ENCODE measurements at regions not wholly inside any gene's neighbourhood (a gene's known extent, or its start where the extent isn't known, plus 50 kb on each side); places are given as distances from the start of the nearest gene placed in this dataset.

DNA sequence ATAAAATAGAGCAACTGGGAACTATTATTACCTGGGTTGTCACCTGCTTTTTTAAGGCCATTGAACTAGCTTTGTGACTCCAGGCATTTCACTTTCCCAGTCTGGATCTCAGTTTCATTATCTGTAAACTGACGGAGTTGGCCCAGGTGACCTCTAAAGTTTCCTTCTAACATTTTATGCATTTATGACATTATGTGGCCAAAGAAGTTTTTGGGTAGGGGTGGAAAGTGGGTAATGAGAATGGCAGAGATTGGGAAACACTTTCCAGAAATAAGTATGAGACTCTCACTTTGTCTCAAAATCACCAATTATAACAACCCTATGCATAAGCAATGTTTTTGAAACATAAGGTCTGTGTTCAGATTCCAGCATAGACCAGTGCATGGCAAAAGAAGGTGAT, 99.1 kb upstream of the ARHGEF3 start:
- no peak for DNase-seq
- no peaks in the 10 kb centered on the region for H3K4me1 ChIP-seq
- no peaks in the 10 kb centered on the region for H3K27me3 ChIP-seq
- TF ChIP-seq CTCF (IDR thresholded peaks at IDR 0.05), result no peak
- H3K4me3 ChIP-seq, result no peak overlapping the region
- intact Hi-C loops (cut with DNase I; ENCODE audit: low total_unique reads), result no loop called here
- H3K27ac ChIP-seq, result no peak overlapping the region
- H3K36me3 ChIP-seq, result no peaks in the 10 kb centered on the region
- H3K9me3 ChIP-seq, result no peaks in the 10 kb centered on the region

GRCh38 chr3:56899851-56900250, 98.1 kb upstream of the ARHGEF3 start:
- TF ChIP-seq CTCF (IDR thresholded peaks at IDR 0.05), result no peak
- Histone ChIP-seq H3K9me3 (no peaks in the 10 kb centered on the region), H3K27me3 (no peaks in the 10 kb centered on the region), H3K36me3 (no peaks in the 10 kb centered on the region), H3K4me1 (no peaks in the 10 kb centered on the region), H3K4me3 (no peak overlapping the region), H3K27ac (no peak overlapping the region)
- DNase-seq, result no peak
- intact Hi-C loops (cut with DNase I; ENCODE audit: low total_unique reads), result no loop called here

- Histone ChIP-seq H3K27ac (no peak overlapping the region), H3K4me3 (no peak overlapping the region), H3K27me3 (no peaks in the 10 kb centered on the region), H3K36me3 (no peaks in the 10 kb centered on the region), H3K9me3 (no peaks in the 10 kb centered on the region), H3K4me1 (no peaks in the 10 kb centered on the region)
- intact Hi-C loops (cut with DNase I; ENCODE audit: low total_unique reads), result no loop called here
- DNase-seq, result no peak
- no peak for TF ChIP-seq CTCF (IDR thresholded peaks at IDR 0.05)
Observed at GRCh38 chr3:56899078-56899477, 97.3 kb upstream of the ARHGEF3 start.

- H3K4me3 ChIP-seq, result no peak overlapping the region
- no peak for TF ChIP-seq CTCF (IDR thresholded peaks at IDR 0.05)
- no peaks in the 10 kb centered on the region for H3K9me3 ChIP-seq
- H3K27ac ChIP-seq, result no peak overlapping the region
- no peak for DNase-seq
- H3K4me1 ChIP-seq, result no peaks in the 10 kb centered on the region
- intact Hi-C loops (cut with DNase I; ENCODE audit: low total_unique reads), result no loop called here
- no peaks in the 10 kb centered on the region for H3K27me3 ChIP-seq
- no peaks in the 10 kb centered on the region for H3K36me3 ChIP-seq
Observed at GRCh38 chr3:56896357-56896756, 94.6 kb upstream of the ARHGEF3 start.

DNA sequence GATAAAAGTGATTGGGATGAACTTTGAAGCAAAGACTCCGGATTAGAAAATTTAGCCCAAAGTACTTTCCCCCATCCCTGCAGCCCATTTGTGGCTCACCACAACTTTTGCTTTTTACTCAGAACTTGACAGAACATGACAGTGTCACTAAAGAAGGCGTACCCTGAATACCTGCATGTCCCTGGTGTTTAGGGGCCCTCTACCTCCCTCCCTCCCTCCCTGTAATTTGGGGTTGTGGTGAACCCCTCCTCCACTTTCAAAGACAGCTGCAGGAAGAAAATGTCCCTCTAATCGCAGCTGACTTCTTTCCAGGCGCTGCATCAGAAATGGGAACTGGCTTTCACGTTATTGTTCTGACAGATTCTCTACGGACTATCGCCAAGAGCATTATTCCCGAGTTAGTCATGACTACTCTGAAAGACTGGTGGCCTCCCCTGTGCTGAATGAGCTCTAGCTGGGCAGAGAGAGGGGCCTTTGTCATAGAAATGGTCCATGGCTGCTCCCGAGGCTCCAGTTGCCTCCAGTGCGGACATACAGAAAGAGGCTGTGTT, 93.2 kb upstream of the ARHGEF3 start:
- H3K27ac ChIP-seq, result no peak overlapping the region
- TF ChIP-seq CTCF (IDR thresholded peaks at IDR 0.05), result no peak
- no peaks in the 10 kb centered on the region for H3K27me3 ChIP-seq
- no peaks in the 10 kb centered on the region for H3K4me1 ChIP-seq
- DNase-seq, result no peak
- H3K4me3 ChIP-seq, result no peak overlapping the region
- intact Hi-C loops (cut with DNase I; ENCODE audit: low total_unique reads), result no loop called here
- H3K9me3 ChIP-seq, result no peaks in the 10 kb centered on the region
- H3K36me3 ChIP-seq, result no peaks in the 10 kb centered on the region
